ENCODE measurements at regions not wholly inside any gene's neighbourhood (a gene's known extent, or its start where the extent isn't known, plus 50 kb on each side); places are given as distances from the start of the nearest gene placed in this dataset.

DNA sequence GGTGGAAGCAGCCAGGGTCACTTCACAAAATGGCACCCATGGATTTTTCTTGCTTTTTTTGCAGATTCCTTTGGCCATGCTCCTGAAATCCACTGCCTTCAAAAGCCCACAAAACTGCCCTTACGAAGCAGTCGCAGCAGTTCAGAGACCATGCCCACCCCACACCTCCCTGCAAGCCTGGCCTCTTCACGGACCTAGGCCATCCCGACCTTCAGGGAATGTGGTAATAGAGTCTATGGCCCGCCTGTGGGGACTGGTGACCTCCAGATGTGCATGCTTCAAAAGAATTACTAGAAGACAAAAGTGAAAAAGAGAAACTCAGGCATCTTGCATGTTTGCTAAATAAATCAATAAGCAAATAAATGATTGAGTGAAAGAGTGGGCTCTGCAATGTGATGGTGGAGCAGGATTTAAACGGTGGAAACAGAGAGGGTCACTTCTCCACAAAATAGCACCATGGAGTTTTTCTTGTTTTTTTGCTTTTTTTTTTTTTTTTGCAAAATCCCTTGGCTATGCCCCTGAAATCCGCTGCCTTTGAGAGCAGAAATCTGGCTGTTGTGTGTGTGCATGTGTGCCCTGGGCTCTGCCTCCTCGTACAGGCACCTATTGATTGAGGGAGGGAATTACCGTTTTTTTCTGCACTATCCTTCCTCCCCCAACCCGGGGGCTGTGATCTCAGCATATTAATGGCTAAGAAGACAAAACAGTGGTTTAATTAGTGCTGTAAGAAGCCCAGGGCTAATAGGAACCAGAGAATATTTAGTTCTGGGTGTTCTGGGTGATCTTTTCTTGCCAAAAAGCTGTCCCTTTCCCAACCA is 107.4 kb downstream of the PXDC1 start:
- DNase-seq (ENCODE audit: low read depth in 3 of 3, low spot score in 2 of 3): no peak

DNA sequence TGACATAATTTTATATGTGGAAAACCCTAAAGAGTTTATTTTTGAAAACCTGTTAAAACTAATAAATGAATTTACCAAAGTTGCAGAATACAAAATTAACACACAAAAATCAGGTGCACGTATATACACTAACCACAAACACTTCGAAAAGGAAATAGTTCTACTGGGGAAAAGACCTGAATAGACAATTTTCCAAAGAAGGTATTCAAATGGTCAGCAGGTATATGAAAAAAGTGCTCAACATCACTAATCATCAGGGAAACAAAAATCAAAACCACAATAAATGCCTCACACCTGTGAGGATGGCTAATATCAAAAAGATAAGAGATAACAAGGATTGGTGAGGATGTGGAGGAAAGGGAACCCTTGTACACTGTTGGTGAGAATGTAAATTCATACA is 110.6 kb downstream of the PXDC1 start:
- no peak for DNase-seq (ENCODE audit: low read depth in 3 of 3, low spot score in 2 of 3)

DNA sequence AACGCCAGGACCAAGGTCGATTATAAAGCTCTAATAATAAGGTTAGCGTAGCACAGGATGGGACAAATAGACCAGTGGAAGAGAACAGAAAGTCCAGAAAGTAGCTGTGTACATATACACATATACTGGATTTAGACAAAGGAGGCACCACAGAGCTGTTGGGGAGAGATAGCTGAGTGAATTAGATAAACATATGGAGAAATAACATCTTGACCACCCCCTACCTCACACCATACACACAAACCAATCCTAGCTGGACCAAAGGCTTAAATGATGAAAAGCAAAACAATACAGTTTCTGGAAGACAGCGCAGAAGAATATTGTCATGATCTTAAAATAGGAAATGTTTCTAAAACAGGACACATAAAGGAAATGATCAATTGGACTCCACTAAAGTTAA is 112.9 kb downstream of the PXDC1 start:
- DNase-seq (ENCODE audit: low read depth in 3 of 3, low spot score in 2 of 3): no peak

DNA sequence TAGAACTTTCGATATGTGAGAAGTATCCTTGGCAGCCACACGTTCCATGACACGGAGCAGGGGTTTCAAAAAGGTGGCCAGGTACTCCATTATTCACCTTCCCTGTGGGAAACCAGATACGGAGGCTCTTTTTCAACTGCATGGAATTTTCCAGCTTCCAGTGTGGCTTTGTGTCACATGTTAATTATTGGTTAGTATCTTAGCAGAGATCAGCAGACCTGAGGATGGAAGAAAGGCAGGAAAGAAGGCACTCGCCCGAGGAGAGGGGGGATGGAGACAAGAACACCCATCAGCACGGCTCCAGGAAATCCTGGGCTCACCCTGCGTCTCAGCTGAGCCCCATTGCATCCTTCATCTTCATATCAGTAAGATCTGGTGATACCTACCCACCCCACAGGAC is 115.5 kb downstream of the PXDC1 start:
- DNase-seq (ENCODE audit: low read depth in 3 of 3, low spot score in 2 of 3): no peak

DNA sequence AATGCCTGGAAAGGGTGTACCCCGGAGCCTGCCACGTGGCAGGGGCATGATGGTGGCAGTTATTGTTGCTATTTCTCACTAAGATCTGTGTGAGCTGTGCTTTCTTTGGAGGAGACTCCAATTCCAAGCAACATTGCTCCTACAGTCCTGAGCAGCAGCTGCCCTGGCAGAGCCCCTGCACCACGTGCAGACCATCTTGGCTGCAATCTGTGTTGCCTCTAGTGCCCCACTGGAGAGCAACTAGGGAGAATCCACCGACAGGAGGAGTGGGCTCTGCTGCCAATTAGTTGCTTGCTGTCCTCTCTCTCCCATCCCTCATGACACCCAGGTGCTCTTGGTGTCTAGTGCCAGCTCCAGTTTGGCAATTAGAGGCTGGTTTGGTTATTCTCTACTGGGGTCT is 116.0 kb downstream of the PXDC1 start:
- DNase-seq (ENCODE audit: low read depth in 3 of 3, low spot score in 2 of 3): no peak

DNA sequence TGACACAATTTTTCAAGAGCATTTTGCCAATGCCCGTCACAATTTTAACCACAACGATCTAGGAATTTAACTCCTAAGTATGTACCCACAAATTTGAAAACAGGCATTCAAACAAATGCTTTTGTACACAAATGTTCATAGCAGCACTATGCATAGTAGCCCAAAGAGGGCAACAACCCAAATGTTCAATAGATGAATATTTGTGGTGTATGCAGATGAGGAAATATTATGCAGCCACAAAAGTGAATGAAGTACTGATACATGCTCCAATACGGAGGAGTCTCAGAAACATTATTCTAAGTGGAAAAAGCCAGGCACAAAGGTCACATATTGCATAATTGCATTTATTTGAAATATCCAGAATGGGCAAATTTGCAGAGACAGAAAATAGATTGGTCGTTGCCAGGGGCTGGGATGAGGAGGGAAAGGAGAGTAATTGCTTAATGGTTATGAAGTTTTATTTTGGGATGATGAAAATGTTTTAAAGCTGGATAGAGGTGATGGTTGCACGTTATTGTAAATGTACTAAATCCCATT is 117.2 kb downstream of the PXDC1 start:
- DNase-seq (ENCODE audit: low read depth in 3 of 3, low spot score in 2 of 3): no peak

DNA sequence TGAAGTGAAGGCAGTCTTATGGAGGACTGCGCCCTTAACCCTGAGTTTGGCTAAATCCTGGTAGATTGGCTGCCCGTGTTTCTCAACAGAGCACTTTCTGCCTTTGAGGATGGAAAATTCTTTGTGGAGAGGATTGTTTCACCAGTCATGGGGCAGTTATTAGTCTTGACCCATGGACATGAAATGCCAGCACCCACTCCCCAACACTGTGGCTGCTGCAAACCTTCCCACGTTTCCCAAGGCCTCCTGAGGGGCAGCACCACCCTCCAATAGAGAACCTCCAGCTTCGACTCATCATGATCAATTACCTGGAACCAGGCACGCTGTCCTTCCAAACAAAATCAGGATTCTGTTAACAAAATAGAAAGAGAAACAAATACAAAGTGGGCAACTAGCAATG is 117.8 kb downstream of the PXDC1 start:
- no peak for DNase-seq (ENCODE audit: low read depth in 3 of 3, low spot score in 2 of 3)

DNA sequence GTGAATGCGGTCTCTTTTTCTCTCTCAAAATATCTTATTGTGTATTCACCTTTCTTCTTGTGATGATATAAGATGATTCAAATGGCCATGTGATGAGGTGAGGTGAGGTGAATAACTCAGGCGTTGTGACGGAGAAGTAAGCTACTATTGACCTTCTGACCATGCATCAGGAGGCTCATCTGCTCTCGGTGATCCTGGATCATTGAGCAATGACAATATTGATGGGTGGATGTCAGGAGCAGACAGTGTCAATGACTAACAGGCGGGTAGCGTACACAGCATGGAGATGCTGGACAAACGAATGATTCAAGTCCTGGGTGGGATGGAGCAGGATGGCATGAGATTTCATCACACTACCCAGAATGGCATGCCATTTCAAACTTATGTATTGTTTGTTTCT is 119.6 kb downstream of the PXDC1 start:
- DNase-seq (ENCODE audit: low read depth in 3 of 3, low spot score in 2 of 3): no peak

DNA sequence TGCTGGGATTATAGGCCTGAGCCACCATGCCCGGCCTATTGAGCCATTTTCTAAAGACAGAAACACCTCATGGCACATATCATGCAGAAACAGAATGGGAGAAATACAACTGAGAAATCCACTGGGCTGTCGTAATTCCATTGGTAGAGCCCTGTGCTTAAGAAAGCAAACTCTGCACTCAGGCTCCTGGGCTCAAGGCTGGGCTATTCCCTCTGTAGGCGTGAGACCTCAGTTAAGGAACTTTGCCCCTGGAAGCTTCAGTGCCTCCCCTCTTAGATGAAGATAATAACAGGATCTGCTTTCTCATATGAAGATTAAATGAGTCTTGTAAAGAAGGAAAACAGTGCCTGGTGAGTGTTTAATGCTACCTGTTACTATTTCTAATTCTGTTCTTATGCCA is 120.3 kb downstream of the PXDC1 start:
- no peak for DNase-seq (ENCODE audit: low read depth in 3 of 3, low spot score in 2 of 3)

DNA sequence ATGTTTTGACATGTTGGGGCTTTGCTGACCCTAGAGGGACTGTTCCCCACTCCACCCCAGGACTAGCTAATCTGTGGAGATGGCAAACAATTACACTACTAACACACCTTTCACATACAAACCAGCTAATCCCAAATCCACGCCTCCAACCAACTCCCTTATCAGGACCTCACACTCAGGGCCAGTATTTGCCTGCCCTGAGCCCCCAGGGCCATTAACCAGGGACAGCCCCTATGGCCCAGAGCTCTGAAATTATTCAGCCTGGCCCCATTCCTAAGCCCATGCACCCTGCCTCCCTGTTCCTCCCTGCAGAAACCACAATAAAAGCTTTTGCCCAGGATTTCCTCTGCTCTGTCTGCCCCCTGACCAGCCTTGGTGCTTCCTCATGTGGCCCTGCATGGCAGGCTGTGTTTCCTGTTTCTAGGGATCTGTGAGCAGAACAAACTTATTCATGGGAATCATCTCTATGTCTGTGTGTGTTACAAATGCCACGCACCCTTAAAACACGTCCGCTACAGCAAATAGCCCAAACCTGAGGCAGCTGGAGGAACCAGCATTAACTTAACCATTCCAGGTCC is 121.2 kb downstream of the PXDC1 start:
- no peak for DNase-seq (ENCODE audit: low read depth in 3 of 3, low spot score in 2 of 3)

DNA sequence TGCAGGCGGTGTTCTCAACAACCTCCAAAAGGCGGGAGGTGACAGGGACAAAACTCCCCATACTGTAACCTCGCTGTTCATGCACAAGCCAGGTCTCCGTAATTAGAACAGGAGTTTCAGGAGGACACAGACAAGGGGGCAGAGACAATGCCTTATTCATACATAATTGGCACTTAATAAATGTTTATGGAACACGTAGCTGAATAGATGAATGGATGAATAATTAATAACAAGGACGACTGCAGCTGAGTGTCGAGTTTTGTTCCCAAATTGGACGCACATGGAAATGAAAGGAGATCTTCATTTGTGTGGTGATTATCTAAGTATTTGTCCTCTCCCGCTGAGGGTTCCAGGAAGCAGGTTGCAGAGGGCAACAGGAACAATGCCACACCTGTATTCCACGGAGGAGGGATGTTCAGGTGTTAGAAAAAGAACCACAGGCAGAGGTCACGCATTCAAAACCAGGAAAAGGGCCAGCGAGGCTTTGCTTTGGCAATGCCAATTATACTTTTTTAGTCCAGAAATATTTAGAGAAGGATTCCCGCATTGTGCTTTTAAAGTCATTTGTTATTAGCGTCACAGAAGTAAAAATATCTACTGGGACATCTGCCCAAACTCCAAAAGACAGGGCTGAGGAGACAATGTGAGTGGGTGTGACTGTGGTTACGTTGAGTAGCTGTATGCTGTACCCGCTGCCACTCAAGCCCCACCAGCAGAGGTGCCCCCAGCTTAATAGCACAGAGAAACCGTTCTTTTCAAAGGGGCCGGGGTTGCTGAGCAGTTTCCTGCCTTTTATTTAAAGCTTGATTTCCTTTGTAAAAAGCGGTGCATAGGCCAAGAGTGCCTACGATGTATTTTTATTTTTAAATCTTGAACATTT is 123.3 kb downstream of the PXDC1 start:
- no peak for DNase-seq (ENCODE audit: low read depth in 3 of 3, low spot score in 2 of 3)

DNA sequence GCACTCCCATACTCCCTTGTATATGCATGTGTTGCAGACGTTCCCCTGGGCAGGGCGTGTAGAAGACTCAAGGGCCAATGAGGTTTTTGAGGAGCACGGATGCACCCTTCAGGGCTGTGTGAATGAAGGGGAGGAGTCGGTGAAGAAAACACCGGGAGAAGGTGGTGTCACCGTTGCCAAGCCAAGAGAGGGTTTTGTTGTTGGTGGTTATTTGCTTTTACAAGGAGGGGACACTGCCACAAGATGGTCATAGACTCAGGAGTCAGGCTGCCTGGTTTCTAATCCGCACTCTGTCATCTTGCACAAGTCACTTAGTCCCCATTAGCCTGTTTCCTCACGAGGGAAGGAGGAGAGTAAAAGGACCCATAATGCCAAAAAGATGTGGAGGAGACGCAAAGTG is 124.0 kb downstream of the PXDC1 start:
- DNase-seq (ENCODE audit: low read depth in 3 of 3, low spot score in 2 of 3): no peak

DNA sequence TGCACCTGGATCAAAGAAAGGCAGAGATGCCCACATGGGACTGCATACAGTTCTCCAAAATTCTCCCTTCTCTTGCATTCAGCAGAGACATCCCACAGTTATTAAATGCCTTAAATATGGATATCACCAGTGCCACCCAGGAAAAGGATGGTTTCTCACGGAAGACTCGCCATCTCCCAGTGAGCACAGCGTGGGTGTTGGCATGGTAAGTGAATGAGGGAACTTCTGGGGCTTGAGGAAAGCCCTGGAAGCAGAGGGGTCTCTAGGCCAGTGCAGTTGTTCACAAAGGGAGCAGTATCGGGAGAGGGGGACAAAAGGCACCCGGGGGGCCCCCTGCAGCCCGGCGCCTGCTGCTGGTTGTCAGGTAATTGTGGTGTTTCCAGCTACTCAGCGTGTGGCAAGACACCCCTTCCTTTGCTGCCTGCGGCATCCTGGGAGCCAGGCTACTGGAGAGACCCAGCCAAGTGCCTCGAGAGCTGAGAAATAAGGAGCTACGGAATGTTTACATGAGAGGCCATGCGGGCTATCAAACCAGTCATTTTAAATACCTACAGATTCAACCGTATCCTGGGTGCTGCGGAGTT is 125.4 kb downstream of the PXDC1 start:
- DNase-seq (ENCODE audit: low read depth in 3 of 3, low spot score in 2 of 3): no peak

DNA sequence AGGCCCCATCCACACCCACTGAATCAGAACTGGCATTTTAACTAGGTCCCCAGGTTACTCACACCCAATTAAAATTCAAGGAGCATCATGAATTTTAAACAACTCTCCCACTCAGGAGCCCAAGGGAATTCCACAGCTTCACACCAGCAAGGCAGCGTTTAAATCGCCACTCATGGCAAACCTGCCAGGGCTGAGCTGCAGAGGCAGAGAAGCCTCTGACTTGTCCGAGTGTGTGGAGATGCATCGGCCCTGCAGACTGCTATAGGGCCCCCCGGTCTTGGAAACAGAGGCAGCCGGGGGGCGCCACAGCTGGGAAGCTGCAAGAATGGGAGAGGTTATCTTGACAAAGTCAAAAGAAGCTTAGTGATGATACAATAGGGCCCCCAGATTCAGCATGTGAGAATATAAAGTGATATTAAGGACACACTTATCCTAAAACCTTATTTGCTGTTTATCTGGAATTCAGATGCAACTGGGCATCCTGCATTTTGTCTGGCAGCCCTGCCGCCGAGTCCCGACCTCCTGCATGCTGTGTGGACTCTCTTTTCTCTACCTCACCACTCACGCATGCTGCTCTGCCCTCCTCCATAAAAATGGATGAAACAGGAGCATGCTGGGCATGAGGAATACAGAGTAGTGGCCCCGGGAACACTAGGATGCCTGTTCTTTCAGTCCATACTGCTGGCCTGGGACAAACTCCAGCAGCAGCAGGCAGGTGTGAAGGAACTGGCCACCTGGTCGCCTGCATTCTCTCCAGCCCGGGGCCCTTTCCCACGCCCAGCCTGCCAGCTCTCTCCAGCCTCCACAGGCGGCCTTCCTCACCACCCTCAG is 126.1 kb downstream of the PXDC1 start:
- DNase-seq (ENCODE audit: low read depth in 3 of 3, low spot score in 2 of 3): no peak

DNA sequence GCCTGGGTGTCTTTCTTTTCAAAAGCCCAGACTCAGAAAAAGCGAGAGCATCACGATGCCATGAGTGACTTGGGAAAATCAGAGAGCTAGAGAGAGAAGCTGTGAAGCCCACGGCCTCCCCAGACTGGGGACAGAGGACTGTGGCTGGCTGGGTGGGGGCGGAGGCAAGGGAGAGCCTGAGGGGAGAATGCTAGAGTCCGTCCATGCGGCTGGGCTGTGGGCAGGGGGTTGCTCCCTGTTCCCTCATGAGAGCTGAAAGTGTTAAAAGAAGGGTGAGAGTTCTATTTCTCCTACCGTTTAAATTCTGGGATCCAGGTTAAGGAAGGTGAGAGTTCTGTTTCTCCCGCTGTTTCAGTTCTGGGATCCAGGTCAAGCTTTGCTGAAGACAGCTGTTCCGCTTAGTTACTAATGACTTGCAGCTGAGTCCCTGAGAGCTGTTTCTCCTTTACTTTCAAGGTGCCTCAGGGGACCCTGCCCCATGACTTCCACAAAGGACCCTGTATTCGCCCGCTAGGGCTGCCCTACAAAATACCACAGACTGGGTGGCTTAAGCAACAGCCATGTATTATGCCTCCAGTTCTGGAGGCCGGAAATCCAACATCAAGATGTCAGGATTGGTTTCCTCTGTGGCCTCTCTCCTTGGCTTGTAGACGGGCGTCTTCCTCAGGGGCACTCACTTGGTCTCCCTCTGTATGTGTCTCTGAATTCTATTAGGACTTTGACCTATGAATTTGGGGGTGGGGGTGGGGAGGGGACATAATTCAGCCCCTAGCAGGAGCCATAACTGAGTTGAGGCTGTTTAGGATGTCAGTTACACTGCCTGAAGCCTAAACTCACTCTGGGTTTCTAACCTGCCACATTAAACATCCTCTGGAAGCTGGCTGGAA is 127.0 kb downstream of the PXDC1 start:
- DNase-seq (ENCODE audit: low read depth in 3 of 3, low spot score in 2 of 3): no peak

DNA sequence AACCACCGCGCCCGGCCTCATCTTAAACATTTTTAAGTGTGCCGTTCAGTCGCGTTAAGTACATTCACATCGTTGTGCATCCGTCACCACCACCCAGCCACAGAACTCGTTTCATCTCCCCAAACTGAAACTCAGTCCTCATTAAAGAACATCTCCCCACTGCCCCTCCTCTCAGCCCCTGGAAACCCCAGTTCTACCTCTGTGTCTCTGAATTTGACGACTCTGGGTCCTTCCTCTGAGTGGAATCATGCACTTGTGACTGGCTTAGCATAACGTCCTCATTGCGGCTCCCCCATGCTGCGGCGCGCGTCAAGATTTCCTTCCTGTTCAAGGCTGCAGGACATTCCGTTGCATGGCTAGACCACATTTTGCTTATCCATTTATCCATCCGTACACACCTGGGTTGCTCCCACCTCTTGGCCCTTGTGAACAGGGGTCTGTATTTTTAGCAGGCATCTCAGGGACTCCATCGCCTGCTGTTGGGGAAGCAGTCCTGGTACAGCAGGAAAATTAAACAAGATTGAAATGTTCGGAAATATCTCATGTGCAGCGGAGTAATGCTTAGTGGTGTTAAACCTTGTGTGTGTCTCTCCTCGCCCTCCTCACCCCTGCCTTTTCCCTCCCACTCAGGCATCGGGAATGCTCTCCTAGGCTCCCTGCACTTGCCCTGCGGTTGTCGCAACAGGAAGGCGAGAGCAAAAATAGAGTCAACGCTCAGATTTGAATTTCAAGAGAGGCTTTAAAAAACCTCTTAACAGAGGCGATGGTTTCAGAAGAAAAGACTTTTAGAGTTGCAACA is 127.9 kb downstream of the PXDC1 start:
- no peak for DNase-seq (ENCODE audit: low read depth in 3 of 3, low spot score in 2 of 3)

DNA sequence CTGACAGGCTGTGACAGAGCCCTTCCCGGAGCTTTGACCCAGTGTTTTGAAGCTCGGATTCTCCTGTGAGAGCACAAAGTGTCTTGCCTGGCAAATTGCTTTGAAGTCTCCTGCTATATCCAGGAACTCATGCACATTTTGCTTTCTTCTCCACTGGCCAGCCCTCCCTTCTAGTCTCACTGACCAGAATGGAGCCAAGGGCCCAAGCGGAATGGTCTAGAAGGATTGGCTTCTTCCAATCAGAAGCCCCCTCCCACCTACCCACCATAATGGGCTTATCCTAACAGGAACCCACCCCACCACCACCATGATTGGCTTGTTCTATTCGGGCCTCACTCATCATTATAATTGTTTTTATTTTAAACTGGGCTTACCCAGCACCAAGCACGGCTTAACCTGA is 130.1 kb downstream of the PXDC1 start:
- no peak for DNase-seq (ENCODE audit: low read depth in 3 of 3, low spot score in 2 of 3)

DNA sequence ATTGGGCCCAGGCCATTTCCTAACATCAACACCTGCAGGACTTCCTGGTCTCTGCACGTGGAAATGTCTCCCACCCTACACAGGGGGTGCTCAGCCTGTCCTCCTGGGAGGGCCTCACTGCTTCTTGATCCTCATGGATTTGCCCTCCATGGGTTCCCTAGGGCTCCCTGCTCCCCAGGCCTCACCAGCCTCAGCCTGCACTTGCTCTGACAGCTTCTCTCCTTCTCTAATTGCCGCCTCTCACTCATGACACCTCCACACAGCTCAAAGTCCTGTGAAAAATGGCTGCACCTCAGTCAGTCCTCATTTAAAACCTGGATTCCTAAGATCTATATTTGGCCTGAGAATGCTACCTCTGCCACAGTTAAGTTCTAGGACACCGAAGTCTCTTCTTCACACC is 130.6 kb downstream of the PXDC1 start:
- DNase-seq (ENCODE audit: low read depth in 3 of 3, low spot score in 2 of 3): no peak
